D721Med (cell line): ENCODE measurements at regions not wholly inside any gene's neighbourhood (a gene's known extent, or its start where the extent isn't known, plus 50 kb on each side); places are given as distances from the start of the nearest gene placed in this dataset.

Source experiments
- DNase-seq: peaks from one replicate; pipeline ENCODE4 v3.0.0; 2011; ENCODE audit warnings: low spot score; ENCODE audit not compliant: insufficient read length
- FAIRE-seq: peaks from 2 replicates; lab custom pipeline; 2011; peaks lifted over from hg19 to GRCh38; lab: Jason Lieb, UNC
- CTCF ChIP-seq: IDR thresholded peaks from 2 replicates; pipeline ENCODE4 v1.5.1; 2012; ENCODE audit warnings: mild to moderate bottlenecking, control low read depth; ENCODE audit not compliant: insufficient read depth; ENCODE audit errors: missing control alignments

DNA sequence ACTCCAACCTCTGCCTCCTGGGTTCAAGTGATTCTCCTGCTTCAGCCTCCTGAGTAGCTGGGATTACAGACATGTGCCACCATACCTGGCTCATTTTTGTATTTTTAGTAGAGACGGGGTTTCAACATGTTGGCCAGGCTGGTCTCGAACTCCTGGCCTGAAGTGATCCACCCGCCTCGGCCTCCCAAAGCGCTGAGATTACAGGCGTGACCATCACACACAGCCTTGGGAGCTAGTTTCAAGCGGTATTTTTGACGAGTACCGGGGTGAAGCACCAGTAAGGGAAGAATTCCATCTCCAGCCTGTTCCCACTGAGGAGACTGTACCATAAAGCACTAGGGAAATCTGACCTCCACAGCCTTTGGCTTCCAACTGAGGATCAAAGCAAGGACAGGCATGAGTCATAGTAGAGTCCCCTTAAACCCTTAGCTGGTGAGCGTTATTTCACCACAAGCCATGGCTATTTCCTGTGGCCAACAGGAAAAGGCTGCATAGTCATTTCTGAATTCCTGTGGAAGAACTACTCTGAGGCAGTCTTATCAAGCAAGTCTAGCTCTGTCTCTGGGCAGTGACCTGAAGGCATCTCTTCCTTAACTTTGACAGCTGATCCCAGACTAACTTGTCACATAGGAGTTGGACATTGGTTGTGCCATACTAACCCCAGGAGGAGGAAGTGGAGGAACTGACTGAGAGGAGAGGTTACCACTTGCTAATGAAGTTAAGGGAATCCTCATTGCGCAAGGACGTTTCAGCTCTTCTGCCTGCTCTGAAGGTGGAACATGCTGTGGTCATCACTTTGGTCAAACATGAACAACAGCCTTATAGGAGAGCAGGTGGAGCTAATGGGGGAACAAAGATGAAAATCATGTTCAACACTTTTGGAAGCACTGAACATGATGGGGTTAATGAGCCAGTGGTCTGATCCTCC lies 85.8 kb upstream of the DMRT1 start:
- FAIRE-seq = no peak
- no peak for DNase-seq
- TF ChIP-seq CTCF = no peak

DNA sequence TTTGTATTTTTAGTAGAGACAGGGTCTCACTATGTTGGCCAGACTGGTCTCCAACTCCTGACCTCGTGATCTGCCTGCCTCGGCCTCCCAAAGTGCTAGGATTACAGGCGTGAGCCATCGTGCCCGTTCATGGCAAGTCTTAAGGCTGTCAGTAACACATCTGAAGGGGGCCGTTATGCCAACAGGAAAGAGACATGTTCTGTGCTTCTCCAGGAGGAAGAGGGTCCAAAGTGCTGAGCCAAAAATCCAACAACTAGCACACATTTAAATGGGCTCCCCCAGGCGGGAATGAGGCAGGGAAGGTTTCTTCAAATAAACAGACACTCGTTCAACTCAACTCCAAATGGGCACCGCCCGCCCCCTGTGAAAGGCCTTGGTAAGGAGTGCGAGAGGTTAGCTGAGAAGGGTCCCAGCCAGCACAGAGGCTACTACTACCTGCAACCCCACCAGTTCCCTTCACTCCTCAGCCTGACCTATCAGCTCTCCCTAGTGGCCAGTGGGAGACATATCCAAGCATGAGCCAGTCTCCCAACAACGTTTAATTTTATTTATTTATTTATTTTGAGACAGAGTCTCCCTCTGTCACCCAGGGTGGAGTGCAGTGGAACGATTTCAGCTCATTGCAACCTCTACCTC lies 84.1 kb upstream of the DMRT1 start:
- peak; percentile 66 for TF ChIP-seq CTCF
- DNase-seq = peak; percentile 51

GRCh38 chr9:758146-758545 lies 83.4 kb upstream of the DMRT1 start:
- FAIRE-seq (no peak), DNase-seq (no peak)
- no peak for TF ChIP-seq CTCF

More for the DNA sequence above, 84.1 kb upstream of the DMRT1 start:
- no peak for FAIRE-seq

DNA sequence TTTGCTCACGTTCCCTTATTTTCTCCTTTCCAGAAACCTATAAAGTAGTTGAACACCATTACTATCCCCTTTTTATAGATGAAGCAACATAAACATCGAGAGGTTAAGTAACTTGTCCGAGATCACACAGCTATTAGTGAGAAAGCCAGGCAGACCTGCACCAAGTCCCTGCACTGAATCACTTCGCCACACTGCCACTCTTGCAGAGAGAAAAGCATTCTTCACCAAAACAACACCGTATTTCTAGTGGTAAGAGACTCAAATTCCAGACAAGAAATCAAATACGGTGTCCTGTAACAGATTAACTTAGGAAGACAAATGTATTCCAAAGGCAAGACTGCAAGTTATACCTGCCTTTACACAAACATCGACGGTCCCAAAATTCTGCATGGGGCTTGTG lies 82.0 kb upstream of the DMRT1 start:
- FAIRE-seq (no peak), DNase-seq (no peak)
- TF ChIP-seq CTCF = no peak

- DNase-seq = no peak
- no peak for TF ChIP-seq CTCF
- FAIRE-seq = no peak
Measured at GRCh38 chr9:759983-760736, 81.3 kb upstream of the DMRT1 start.

DNA sequence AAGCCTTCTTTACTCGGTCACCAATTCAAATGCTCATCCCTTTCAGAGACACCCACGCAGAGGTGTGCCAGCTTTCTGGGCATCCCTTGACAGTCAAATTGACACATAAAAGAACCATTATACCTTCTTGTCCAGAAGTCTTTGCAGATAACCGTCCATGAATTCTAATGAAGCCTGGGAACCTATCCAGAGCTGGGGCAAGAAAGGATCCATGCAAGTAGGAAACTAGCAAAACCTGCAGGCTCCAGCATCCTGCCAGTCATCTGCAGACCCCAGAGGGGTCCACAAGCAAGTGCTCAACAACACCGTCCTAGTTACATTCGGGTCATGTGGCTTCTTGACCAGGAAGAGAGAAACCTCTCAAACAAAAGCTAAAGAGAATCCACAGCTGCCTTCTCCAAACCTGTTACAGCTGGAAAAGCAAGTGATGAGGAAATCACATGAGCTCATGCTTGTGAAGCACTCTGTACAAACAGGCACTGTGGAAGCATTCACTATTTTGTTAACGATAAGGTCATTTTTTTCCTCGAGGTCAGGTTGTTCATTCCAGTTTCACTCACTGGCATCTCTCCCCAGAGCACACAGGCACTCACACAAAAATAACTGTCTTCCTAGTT lies 80.2 kb upstream of the DMRT1 start:
- DNase-seq (no peak), FAIRE-seq (no peak)
- no peak for TF ChIP-seq CTCF
